Body of pancreas (tissue), 4 donors: ENCODE measurements at regions not wholly inside any gene's neighbourhood (a gene's known extent, or its start where the extent isn't known, plus 50 kb on each side); places are given as distances from the start of the nearest gene placed in this dataset.
A peak's percentile ranks its signal among the peaks of the same experiment; 100 is the strongest.
"Not testable (repeated sequence)": the region's sequence is repeated elsewhere in the genome, so short reads cannot be mapped to it uniquely, and the experiment has no call there.

Source experiments
- ATAC-seq: fragments of 150-250 bp; one replicate; pipeline ENCODE4 v1.9.1; 2016
- DNase-seq, 4 donors: peaks; one replicate each; pipeline ENCODE4 v3.0.0-alpha.2; 2019
- H3K27ac ChIP-seq, 4 donors: fragments of 200-600 bp; sonication (generic); 1 replicate in 3 of 4; 2 replicates in 1 of 4; pipeline versions ENCODE4 v1.5.1 to v1.6.1; 2016 to 2019; ENCODE audit warnings: mild to moderate bottlenecking in 1 of 4, mixed read lengths in 1 of 4, moderate library complexity in 1 of 4
- H3K27me3 ChIP-seq, 2 donors: fragments of 200-600 bp; sonication (generic); one replicate each; pipeline ENCODE4 v1.6.0; 2016; ENCODE audit warnings: mild to moderate bottlenecking in 1 of 2
- H3K36me3 ChIP-seq, 2 donors: fragments of 200-600 bp; sonication (generic); replicated peaks in 1 of 2; 2 replicates each; pipeline ENCODE4 v1.5.1; 2016; ENCODE audit warnings: low read depth in 2 of 2; ENCODE audit not compliant: insufficient read depth in 1 of 2
- H3K4me1 ChIP-seq: fragments of 200-600 bp; sonication (generic); one replicate; pipeline ENCODE4 v1.6.0; 2016
- H3K4me3 ChIP-seq, 2 donors: fragments of 200-600 bp; sonication (generic); 1 replicate in 1 of 2; 2 replicates in 1 of 2; pipeline ENCODE4 v1.5.1; 2016 to 2019
- H3K9me3 ChIP-seq, 3 donors: fragments of 200-600 bp; sonication (generic); 1 replicate in 2 of 3; 2 replicates in 1 of 3; pipeline ENCODE4 v1.5.1; 2016
- CTCF ChIP-seq, 7 experiments: fragments of 450-650 bp in 4 of 7; fragments of 200-600 bp in 3 of 7; sonication (generic) in 3 of 7; IDR thresholded peaks; one replicate each; pipeline ENCODE4 v1.5.1; 2016 to 2019; ENCODE audit warnings: antibody characterized with exemption in 7 of 7
- POLR2A ChIP-seq, 3 donors: fragments of 450-650 bp; IDR thresholded peaks; one replicate each; pipeline ENCODE4 v1.6.1; 2016; ENCODE audit warnings: antibody characterized with exemption in 3 of 3, mild to moderate bottlenecking in 2 of 3
- WGBS, 2 donors: methylation state at CpG; one replicate each; pipeline ENCODE4 v1.1.5; 2017; 5-methylcytosine and 5-hydroxymethylcytosine counted together
- intact Hi-C: fragments of 100-400 bp; cut with DNase I; formaldehyde crosslinking; loops from one replicate; pipeline ENCODE4 v1.15.1; 2023

DNA sequence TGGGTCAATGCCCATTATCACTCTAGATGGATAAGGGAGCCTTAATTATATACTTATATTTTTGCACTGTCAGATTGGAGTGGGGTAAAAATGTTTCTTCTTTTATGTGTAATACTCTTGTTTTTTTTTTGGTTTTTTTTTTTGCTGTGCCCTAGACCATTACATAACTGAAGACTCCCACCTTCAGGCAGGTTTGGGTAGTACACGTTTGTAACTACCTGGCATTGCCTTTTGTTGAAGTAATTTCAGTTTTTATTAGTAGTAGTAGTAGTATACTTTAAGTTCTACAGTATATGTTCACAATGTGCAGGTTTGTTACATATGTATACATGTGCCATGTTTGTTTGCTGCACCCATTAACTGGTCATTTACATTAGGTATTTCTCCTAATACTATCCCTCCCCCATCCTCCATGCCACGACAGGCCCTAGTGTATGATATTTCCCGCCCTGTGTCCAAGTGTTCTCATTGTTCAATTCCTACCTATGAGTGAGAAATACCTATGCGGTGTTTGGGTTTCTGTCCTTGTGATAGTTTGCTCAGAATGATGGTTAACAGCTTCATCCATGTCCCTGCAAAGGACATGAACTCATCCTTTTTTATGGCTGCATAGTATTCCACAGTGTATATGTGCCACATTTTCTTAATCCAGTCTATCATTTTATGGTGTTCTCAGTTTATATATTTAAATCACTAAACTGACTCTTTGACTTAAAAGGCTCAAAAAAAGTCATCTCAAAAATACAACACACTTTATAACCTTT, 109.2 kb upstream of the FBXO28 start:
- H3K9me3 ChIP-seq, H3K36me3 ChIP-seq, H3K4me3 ChIP-seq, H3K27ac ChIP-seq, ATAC-seq, H3K27me3 ChIP-seq, intact Hi-C loops, H3K4me1 ChIP-seq: not testable (repeated sequence)
- TF ChIP-seq CTCF (IDR thresholded peaks at IDR 0.05), result peak in 5 of 7 experiments; percentile 19 to 26 (median 20)
- peak; percentile 25 to 57 (median 45) for DNase-seq
- WGBS, 2 donors, result 79 to 82% methylated on average over 4 of the region's 4 CpGs

- DNase-seq, H3K27me3 ChIP-seq, H3K36me3 ChIP-seq, H3K4me1 ChIP-seq, H3K4me3 ChIP-seq, H3K27ac ChIP-seq, H3K9me3 ChIP-seq, intact Hi-C loops, ATAC-seq: not testable (repeated sequence)
- WGBS, 2 donors, result 0% methylated on average over 1 of the region's 1 CpG
These were observed 110.0 kb upstream of the FBXO28 start for GRCh38 chr1:224003896-224004295.

DNA sequence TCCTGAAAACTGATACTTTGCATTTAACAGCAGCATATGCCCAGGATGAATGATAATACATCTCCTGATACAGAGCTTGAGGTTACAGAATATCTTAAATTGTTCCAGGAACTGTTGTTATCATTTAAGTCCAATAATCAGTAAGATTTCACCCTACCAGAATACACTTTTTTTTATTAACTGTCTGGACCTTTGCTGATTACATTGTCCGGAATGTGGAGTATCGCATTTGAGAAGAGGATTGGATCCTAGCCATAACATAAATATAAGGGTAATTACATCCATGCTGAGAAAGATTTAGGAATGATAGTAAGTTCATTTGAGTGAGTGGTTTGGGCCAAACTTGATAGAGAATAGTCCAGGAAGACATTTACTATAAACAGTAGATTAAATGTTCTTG, 112.2 kb upstream of the FBXO28 start:
- DNase-seq, H3K27ac ChIP-seq, ATAC-seq, H3K4me3 ChIP-seq, H3K4me1 ChIP-seq, H3K9me3 ChIP-seq, H3K27me3 ChIP-seq, intact Hi-C loops, H3K36me3 ChIP-seq: not testable (repeated sequence)
- whole genome bisulfite sequencing, 2 donors, result 82 to 85% methylated on average over 2 of the region's 2 CpGs

DNA sequence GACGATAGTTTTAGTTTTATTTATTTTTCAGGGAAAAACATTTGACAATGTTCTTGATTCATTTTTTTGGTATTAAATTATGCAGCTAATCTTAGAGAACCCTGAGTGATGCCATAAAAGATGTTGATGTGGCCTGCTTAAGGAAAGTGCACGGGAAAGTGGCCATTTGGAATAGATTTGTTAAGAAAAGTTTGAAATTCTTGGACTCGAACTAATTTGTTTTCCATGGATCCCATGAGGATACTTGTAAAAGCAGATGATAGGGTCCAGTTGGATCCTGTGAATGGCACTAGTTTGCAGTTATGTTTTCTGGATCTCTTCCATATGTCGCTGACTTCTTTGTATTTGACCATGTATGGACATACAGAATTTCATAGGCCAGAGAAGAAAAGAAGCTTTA, 114.2 kb upstream of the FBXO28 start:
- H3K4me3 ChIP-seq, H3K36me3 ChIP-seq, ATAC-seq, H3K4me1 ChIP-seq, H3K27me3 ChIP-seq, intact Hi-C loops, H3K9me3 ChIP-seq, H3K27ac ChIP-seq, DNase-seq: not testable (repeated sequence)
- WGBS, 2 donors, result 72 to 84% methylated on average over 4 of the region's 4 CpGs

GRCh38 chr1:223998676-223999455, 115.0 kb upstream of the FBXO28 start:
- H3K36me3 ChIP-seq, H3K9me3 ChIP-seq, H3K4me1 ChIP-seq, ATAC-seq, intact Hi-C loops, DNase-seq, H3K27ac ChIP-seq, H3K27me3 ChIP-seq, H3K4me3 ChIP-seq: not testable (repeated sequence)
- 64 to 81% methylated on average over 3 to 4 of the region's 4 CpGs for WGBS, 2 donors

GRCh38 chr1:223996376-223996775, 117.5 kb upstream of the FBXO28 start:
- H3K27me3 ChIP-seq, intact Hi-C loops, H3K4me3 ChIP-seq, H3K4me1 ChIP-seq, ATAC-seq, H3K9me3 ChIP-seq, DNase-seq, H3K36me3 ChIP-seq, H3K27ac ChIP-seq: not testable (repeated sequence)
- 96 to 97% methylated on average over 2 of the region's 2 CpGs for WGBS, 2 donors

- intact Hi-C loops, H3K36me3 ChIP-seq, H3K27me3 ChIP-seq, H3K4me1 ChIP-seq, H3K9me3 ChIP-seq: not testable (repeated sequence)
- WGBS, 2 donors, result 0% methylated on average over 1 to 34 of the region's 70 CpGs
- DNase-seq, result peak; percentile 100
- peak; percentile 100 for ATAC-seq
- H3K4me3 ChIP-seq, result peak overlapping the region; percentile 47 to 58
- peak; percentile 75 to 92 (median 86) for TF ChIP-seq POLR2A (IDR thresholded peaks at IDR 0.05)
- peak in 3 of 7 experiments; percentile 24 to 47 (median 38) for TF ChIP-seq CTCF (IDR thresholded peaks at IDR 0.05)
- H3K27ac ChIP-seq, result peak overlapping the region; percentile 54 to 89 (median 88)
These were observed 121.3 kb upstream of the FBXO28 start for GRCh38 chr1:223992456-223993246.

DNA sequence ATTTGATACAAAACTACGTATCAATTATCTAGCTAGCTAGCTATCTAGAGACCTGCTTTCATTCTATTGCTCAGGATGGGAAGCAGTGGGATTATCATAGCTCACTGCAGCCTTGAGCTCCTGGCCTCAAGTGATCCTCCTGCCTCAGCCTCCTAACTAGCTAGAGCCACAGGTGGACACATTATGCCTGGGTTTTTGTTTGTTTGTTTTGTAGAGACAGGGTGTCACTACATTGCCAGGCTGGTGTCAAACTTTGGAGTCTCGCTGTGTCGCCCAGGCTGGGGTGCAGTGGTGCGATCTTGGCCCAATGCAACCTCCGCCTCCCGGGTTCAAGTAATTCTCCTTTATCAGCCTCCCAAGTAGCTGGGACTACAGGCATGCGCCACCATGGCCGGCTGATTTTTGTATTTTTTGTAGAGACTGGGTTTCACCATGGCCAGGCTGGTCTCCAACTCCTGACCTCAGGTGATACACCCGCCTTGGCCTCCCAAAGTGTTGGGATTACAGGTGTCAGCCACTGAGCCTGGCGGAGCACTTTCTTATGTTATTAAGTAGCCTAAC, 122.5 kb upstream of the FBXO28 start:
- WGBS, 2 donors, result 94 to 96% methylated on average over 9 to 10 of the region's 10 CpGs
- intact Hi-C loops, H3K4me3 ChIP-seq: not testable (repeated sequence)

DNA sequence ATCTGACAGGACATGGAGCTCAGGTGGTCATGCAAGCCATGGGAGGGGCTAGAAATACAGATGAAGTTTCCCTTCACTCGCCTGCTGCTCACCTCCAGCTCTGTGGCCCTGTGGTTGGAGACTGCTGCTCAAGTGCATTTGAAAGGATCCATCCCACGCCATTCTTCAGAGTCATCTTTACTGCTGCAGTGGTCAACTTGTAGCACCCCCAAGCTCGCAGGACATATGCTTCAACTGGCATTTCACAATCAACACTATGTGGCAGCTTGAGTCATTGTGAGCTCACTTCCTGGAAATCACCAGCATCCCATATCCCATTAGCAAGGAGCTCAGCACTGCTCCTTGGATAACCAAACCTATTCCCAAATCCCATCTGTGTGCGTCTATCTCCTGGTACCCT, 116.2 kb upstream of the TP53BP2 start:
- H3K27me3 ChIP-seq, H3K4me1 ChIP-seq, DNase-seq, H3K36me3 ChIP-seq, ATAC-seq, intact Hi-C loops, H3K9me3 ChIP-seq, H3K27ac ChIP-seq, H3K4me3 ChIP-seq: not testable (repeated sequence)
- WGBS, 2 donors, result 83 to 84% methylated on average over 1 to 4 of the region's 4 CpGs

More for the DNA sequence above, 122.5 kb upstream of the FBXO28 start:
- H3K4me1 ChIP-seq, H3K27me3 ChIP-seq, H3K9me3 ChIP-seq, H3K36me3 ChIP-seq, H3K27ac ChIP-seq, ATAC-seq: not testable (repeated sequence)
- DNase-seq, result peak in 1 of 4 donors; percentile 10
